GM18870 (cell line): ENCODE measurements at regions not wholly inside any gene's neighbourhood (a gene's known extent, or its start where the extent isn't known, plus 50 kb on each side); places are given as distances from the start of the nearest gene placed in this dataset.
A peak's percentile ranks its signal among the peaks of the same experiment; 100 is the strongest.
"Not testable (repeated sequence)": the region's sequence is repeated elsewhere in the genome, so short reads cannot be mapped to it uniquely, and the experiment has no call there.

ENCODE experiments used
- ATAC-seq: cut with Tn5 transposase; IDR thresholded peaks from one replicate; pipeline ENCODE4 v1.9.1; 2021; ENCODE audit warnings: moderate library complexity; ENCODE audit not compliant: unreplicated experiment

DNA sequence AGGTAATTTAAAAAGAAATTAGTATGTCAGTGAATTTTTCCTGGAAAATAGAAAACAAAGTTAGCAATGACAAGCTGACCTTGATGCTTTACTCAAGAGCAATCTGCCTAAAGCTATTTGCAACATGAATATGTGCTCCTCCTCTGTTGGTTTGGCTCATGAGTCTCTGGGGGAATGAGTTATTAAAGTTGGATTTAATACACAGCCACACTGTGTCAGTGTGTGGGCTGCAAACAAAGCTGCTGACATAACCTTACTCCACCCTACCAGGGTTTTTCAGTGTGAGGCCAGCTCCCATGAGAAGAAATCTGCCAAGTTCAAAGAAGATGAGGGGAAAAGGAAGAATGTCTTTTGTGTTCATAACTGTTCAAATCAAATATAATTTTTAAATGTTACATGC, 280.5 kb downstream of the TLL1 start:
- ATAC-seq, result no peak

DNA sequence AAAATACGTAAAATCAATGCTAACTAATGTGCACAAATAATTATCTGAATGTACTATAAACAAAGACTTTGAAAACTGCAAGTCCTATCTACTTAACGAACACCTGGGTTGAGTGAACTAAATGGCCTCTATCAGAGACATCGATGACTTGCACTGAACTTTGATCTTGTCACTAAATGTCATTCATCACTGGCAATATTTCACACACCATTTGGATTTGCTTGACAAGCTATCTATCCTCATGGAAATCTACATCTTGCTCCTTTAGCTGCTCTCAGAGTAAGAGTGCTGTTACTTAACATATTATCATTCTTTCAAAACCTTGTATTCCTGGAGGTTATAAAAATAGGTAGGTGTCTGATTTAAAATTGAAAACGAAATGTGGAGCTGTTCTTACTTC, 289.3 kb downstream of the TLL1 start:
- no peak for ATAC-seq

DNA sequence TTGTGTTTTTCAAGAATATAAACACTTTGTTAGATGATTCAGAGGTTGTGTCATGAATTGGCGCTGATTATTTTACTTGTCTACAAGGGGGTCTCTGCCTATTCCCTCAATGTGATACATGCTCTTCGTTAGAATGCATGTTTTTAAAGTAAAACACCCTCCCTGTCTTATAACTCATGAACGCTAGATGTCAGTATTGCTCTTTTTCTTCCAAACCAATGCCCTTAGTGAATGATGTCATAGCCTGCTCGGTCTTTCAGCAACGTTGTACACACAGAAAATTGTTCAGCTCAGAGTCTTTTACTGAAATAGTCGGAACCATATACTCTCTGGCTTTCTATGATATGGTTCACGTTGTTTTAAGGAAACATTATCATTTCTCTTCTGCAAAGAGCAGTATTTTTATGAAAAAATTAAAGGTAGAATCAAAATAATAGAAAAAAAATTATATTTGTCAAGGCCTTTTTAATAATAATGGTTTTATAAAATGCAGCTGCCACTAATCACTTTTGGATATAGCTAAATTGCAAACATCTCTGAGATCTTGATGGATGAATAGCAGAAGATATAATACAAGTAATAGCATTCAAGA, 292.9 kb downstream of the TLL1 start:
- peak; percentile 99 for ATAC-seq

- ATAC-seq, result peak; percentile 30
These were observed 296.1 kb downstream of the TLL1 start for GRCh38 chr4:166169111-166169510.

DNA sequence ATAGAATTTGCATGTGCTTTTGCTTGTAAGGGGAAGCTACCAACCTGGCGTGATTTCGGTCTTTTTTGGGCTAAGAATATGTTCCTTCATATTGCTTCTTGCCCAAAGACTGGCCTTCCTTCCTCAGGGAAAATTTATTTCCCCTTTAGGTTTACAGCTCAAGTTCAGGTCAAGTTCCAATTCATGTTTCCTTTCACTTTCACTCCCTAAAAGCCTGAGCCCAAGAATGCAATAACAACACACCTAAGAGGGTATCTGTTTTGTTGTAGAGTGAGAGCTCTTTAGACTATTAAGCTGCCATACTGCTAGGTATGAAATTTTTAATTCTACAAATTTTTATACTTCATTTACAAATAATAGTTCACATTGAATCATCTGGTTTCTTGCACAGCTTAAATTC, 299.6 kb downstream of the TLL1 start:
- no peak for ATAC-seq

DNA sequence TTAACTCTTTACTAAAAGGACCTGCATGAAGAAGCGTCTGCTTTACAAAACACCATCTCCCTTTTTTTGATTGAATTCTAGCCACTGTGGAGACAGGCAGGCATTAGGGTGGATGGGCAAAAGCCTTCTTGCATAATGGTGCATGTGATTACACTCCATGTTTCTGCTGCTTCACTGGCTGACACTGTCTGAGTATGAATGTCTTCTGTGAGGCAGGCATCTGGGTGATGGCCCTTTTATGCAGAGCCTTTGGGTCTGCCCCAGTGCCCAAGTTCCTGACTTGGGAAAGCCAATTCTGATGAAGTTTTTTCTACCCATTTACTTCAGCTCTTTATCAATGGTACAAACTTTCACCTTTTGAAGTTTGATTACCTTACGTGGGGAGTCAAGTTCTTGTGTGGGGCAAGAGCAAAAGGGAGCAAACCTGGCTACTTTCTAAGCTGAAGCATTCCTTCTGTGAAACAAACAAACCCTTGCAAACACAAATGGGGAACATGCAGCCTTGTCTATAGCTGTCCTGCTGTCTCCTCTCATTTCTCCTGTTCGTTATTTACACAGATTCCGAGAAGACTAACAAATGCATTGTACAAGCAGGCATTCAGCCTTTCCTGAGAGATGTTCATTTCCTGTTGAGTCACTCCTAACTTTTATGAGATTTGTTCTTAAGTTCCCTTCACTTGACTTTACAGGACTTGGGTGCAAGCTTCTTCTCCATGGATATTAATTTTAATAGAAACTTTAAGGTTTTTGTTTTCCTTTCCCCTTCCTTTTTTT, 301.9 kb downstream of the TLL1 start:
- no peak for ATAC-seq

DNA sequence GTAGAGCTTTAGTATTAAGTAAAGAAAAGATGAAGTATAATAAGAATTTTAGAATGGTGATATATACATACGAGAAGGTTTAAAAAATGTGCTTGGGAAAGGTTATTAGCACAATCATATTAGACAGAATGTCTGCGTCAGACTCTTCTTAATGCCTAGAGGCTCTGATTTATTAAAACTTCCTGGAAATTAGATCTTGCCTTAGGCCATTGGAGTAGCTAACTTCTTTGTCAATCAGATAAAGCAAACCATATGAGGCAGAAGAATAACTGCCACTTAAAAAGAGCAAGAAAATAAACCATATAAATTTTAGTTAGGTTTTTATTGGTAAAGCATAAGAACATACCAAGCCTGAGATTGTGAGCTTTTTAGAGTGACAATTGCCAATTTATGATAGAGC, 309.1 kb downstream of the TLL1 start:
- ATAC-seq, result no peak

DNA sequence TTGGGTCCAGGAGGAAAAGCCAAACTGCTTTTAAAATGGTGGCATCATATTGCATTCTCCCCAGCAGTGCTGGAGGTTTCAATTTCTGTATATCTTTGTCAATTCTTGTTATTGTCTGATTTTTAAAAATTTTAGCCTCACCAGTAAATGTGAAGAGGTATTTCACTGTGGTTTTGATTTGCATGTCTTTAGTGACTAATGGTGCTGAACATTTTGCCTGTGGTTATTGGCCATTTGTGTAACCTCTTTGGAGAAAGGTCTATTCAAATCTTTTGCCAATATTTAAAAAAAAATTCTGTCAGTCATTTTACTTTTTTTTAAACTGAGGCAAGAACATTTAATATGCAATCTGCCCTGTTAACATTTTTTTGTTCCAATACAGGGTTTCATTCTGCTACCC, 322.1 kb downstream of the TLL1 start:
- no peak for ATAC-seq

GRCh38 chr4:166197166-166197565, 324.1 kb downstream of the TLL1 start:
- no peak for ATAC-seq

GRCh38 chr4:166198041-166198440, 325.0 kb downstream of the TLL1 start:
- ATAC-seq, result no peak

GRCh38 chr4:166198516-166199310, 325.7 kb downstream of the TLL1 start:
- ATAC-seq, result no peak

- ATAC-seq, result no peak
These were observed 330.0 kb downstream of the TLL1 start for GRCh38 chr4:166202991-166203390.

DNA sequence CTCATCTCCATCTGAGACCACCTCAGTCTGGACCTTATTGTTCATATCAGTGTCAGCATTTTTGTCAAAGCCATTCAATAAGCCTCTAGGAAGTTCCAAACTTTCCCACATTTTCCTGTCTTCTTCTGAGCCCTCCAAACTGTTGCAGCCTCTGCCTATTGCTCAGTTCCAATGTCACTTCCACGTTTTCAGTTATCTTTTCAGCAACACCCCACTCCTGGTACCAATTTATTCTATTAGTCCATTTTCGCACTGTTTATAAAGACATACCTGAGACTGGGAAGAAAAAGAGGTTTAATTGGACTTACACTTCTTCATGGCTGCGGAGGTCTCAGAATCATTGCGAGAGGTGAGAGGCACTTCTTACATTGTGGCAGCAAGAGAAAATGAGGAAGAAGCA, 339.3 kb downstream of the TLL1 start:
- ATAC-seq, result not testable (repeated sequence)

DNA sequence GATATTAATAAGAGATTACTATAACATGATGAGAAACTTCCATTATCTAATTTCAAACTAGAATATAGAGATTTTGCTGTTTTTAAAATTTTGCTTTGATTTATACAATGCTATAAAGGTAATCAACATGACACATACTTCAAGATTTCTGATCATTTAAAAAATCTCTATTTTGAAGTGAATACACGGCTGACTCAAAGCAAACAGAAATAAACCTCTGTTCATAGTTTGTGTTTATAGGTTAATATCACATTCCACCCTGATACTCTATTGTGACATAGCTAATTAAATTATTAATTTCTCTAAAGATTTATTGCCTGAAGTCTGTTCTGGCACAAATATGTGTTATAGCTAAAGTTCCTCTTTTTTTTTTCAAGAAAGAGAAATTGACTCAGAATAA, 349.2 kb downstream of the TLL1 start:
- no peak for ATAC-seq

GRCh38 chr4:166228112-166228511, 355.1 kb downstream of the TLL1 start:
- ATAC-seq, result no peak

- ATAC-seq, result no peak
These were observed 356.8 kb downstream of the TLL1 start for GRCh38 chr4:166229799-166230198.

DNA sequence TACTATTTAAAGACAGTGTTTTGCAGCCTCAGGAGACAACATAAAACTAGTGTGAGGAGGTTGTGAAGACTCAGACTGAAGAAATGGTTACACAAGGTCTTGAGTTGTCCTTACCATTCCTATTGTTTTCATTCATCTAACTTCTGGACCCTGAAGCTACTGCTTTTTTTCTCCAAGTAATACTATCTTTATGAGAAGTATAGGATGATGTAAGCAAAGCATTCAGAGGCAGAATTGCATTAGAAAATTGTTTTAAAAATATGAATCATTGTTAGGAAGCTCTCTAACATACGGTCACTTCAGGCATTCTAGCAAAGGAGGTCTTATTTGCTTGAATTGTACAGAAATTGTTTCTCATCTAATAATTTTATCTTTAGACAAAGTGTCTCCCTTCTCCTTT, 357.8 kb downstream of the TLL1 start:
- no peak for ATAC-seq

DNA sequence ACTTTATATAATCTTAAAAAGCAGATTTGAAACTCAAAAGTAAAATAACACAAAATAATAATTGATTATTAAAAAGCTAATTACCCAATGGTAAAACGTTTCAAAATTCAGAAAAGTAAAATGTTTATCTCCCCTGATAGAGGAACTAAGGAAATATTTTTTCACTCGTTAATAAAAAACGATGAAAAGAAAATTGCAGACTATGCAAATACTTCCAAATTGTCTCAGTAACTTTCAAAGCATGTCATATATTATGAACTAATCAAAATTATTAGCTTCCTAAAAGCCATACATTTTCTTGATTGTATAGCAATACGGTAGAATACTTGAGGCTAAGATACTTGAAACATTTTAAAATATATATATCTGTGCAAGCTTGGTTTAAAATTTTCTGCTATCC, 366.3 kb downstream of the TLL1 start:
- ATAC-seq, result no peak

DNA sequence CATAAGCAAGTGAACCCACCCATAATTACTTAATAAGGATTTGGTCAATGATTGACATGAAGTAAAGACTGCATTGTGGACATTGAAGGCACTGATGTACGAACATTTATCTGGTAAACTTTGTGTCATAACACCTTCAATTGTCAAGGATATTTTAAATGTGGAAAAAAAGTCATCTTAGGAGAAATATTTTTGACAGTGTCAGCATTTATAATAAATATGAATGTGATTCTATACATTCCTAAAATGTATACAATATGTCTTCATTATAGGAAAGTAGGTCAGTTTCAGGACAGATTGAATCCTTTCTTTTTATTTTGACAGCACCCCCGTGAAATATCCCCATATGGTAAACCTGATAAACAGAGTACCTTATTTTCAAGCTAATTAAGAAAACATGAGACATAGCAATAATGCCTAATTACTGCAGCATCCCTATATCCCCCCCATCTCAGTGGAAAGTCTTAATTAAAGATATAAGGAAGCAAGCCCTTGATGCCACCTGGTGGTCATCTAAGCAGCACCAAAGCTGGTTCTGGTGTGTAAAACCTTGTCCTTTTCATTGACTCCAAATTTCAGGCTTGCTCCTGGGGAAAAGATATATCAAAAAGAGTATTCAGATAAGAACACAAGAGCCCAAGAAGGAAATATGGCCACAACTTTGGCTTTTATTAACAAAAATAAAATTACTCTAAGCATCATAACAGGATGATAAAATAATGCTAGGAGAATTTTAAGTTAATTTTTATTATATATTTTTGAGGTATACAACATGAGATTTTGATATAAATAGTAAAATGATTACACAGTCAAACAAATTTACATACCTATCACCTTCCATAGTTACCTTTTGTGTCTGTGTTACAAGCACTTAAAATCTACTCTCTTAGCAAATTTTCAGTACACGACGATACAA, 379.7 kb downstream of the TLL1 start:
- ATAC-seq, result no peak

GRCh38 chr4:166257276-166257675, 384.2 kb downstream of the TLL1 start:
- no peak for ATAC-seq

DNA sequence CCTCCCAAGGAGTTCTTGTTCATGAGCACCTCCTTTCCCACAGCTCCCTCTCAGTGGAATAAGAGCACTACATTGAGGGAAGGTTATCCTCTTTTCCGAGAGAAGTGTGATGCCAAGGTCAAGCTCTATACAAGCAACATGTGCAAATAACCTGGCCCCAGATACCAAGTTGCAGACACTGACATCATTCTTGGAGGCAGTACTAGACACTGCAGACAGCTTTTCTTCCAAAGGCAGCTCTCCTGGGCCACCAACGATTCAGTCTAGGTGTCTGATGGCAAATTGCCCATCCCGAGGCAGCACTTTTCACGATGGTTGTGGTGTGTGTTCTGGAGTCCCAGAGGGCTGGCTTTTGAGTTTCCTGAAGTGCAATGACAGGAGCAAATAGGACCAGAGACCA, 384.9 kb downstream of the TLL1 start:
- ATAC-seq, result no peak
